ENCODE measurements at regions not wholly inside any gene's neighbourhood (a gene's known extent, or its start where the extent isn't known, plus 50 kb on each side); places are given as distances from the start of the nearest gene placed in this dataset.

GRCh38 chr11:119538753-119539152 lies 115.8 kb upstream of the THY1 start:
- Histone ChIP-seq H3K79me2 (ENCODE audit: insufficient read depth, low read depth, low read length) (no peaks in the 10 kb centered on the region), H3K4me1 (ENCODE audit: insufficient read depth, low read length, poor library complexity, severe bottlenecking) (no peaks in the 10 kb centered on the region), H3K9me2 (ENCODE audit: insufficient read depth, low read length) (no peaks in the 10 kb centered on the region), H4K20me1 (ENCODE audit: insufficient read depth, low read length) (no peaks in the 10 kb centered on the region), H2AFZ (ENCODE audit: low read length) (no peak overlapping the region), H3K9me3 (ENCODE audit: low read length) (no peaks in the 10 kb centered on the region), H3K36me3 (ENCODE audit: insufficient read depth, low read length) (no peaks in the 10 kb centered on the region), H3K4me2 (ENCODE audit: low read length) (no peak overlapping the region), H3K4me3 (ENCODE audit: low read depth, low read length, poor library complexity, severe bottlenecking) (no peak overlapping the region), H3K27ac (ENCODE audit: low read depth, low read length, poor library complexity, severe bottlenecking) (no peak overlapping the region)
- intact Hi-C loops (cut with micrococcal nuclease; ENCODE audit: unreplicated experiment): no loop called here
- TF ChIP-seq EZH2phosphoT487 (IDR thresholded peaks at IDR 0.05; ENCODE audit: borderline replicate concordance, low read depth, low read length): no peak
- TF ChIP-seq CTCF (conservative IDR thresholded peaks at IDR 0.05; ENCODE audit: low read length): no peak
- DNase-seq (ENCODE audit: low spot score): no peak
- no TSS peak for BruUV-seq (replicated peaks)
- ChIA-PET POLR2A (interaction anchor here (0.7 kb wide), 1 partner anchor 34 kb away, joined by 4 read pairs; no protein-coding TSS in a partner anchor), CTCF (ENCODE audit: unreplicated experiment) (no interaction called here)

- H3K9me2 ChIP-seq (ENCODE audit: insufficient read depth, low read length): no peaks in the 10 kb centered on the region
- intact Hi-C loops (cut with micrococcal nuclease; ENCODE audit: unreplicated experiment): no loop called here
- TF ChIP-seq CTCF (conservative IDR thresholded peaks at IDR 0.05; ENCODE audit: low read length) (no peak), EZH2phosphoT487 (IDR thresholded peaks at IDR 0.05; ENCODE audit: borderline replicate concordance, low read depth, low read length) (no peak)
- no peaks in the 10 kb centered on the region for H3K79me2 ChIP-seq (ENCODE audit: insufficient read depth, low read depth, low read length)
- BruUV-seq (replicated peaks): no TSS peak
- H3K9me3 ChIP-seq (ENCODE audit: low read length): no peaks in the 10 kb centered on the region
- no peak for DNase-seq (ENCODE audit: low spot score)
- no peak overlapping the region for H3K4me2 ChIP-seq (ENCODE audit: low read length)
- no peak overlapping the region for H3K4me3 ChIP-seq (ENCODE audit: low read depth, low read length, poor library complexity, severe bottlenecking)
- no peak overlapping the region for H3K27ac ChIP-seq (ENCODE audit: low read depth, low read length, poor library complexity, severe bottlenecking)
- no peaks in the 10 kb centered on the region for H4K20me1 ChIP-seq (ENCODE audit: insufficient read depth, low read length)
- no peak overlapping the region for H2AFZ ChIP-seq (ENCODE audit: low read length)
- CTCF ChIA-PET (ENCODE audit: unreplicated experiment): no interaction called here
- no peaks in the 10 kb centered on the region for H3K4me1 ChIP-seq (ENCODE audit: insufficient read depth, low read length, poor library complexity, severe bottlenecking)
- POLR2A ChIA-PET: no interaction called here
- H3K36me3 ChIP-seq (ENCODE audit: insufficient read depth, low read length): no peaks in the 10 kb centered on the region
Observed at GRCh38 chr11:119537306-119538253, 114.6 kb upstream of the THY1 start.

- Histone ChIP-seq H3K36me3 (ENCODE audit: insufficient read depth, low read length) (no peaks in the 10 kb centered on the region), H4K20me1 (ENCODE audit: insufficient read depth, low read length) (no peaks in the 10 kb centered on the region), H3K4me3 (ENCODE audit: low read depth, low read length, poor library complexity, severe bottlenecking) (no peak overlapping the region), H2AFZ (ENCODE audit: low read length) (no peak overlapping the region), H3K79me2 (ENCODE audit: insufficient read depth, low read depth, low read length) (no peaks in the 10 kb centered on the region), H3K9me3 (ENCODE audit: low read length) (no peaks in the 10 kb centered on the region), H3K9me2 (ENCODE audit: insufficient read depth, low read length) (no peaks in the 10 kb centered on the region), H3K4me2 (ENCODE audit: low read length) (no peak overlapping the region), H3K27ac (ENCODE audit: low read depth, low read length, poor library complexity, severe bottlenecking) (no peak overlapping the region), H3K4me1 (ENCODE audit: insufficient read depth, low read length, poor library complexity, severe bottlenecking) (no peaks in the 10 kb centered on the region)
- CTCF ChIA-PET (ENCODE audit: unreplicated experiment): no interaction called here
- no TSS peak for BruUV-seq (replicated peaks)
- POLR2A ChIA-PET: no interaction called here
- intact Hi-C loops (cut with micrococcal nuclease; ENCODE audit: unreplicated experiment): no loop called here
- TF ChIP-seq EZH2phosphoT487 (IDR thresholded peaks at IDR 0.05; ENCODE audit: borderline replicate concordance, low read depth, low read length) (no peak), CTCF (conservative IDR thresholded peaks at IDR 0.05; ENCODE audit: low read length) (no peak)
- no peak for DNase-seq (ENCODE audit: low spot score)
Observed at GRCh38 chr11:119536801-119537200, 113.8 kb upstream of the THY1 start.

Measured in OCI-LY7 (cell line).